ENCODE measurements at regions not wholly inside any gene's neighbourhood (a gene's known extent, or its start where the extent isn't known, plus 50 kb on each side); places are given as distances from the start of the nearest gene placed in this dataset.

DNA sequence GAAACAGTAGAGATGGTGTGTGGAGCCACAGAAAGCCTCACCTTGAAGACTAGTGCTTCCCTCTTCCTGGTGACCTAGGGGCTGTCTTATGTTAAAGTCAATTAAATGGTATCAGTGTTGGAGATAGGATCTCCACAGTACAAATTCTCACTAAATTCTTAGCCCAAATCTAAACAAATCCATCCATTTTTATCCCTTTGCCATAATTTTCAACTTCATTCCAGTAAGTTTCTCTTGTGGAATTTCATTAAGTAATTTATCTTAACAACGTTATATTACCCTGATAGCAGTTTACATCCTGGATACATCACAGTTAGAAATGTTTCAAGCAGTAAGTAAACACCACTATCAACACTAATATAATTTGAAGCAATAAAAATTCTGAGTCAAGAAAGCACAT lies 989.4 kb upstream of the NXPH2 start:
- WGBS, 2 donors, result 16 to 21% methylated on average over 1 of the region's 1 CpG
- H3K36me3 ChIP-seq, result no peaks in the 10 kb centered on the region
- no peaks in the 10 kb centered on the region for H3K27me3 ChIP-seq
- H3K4me1 ChIP-seq, result no peaks in the 10 kb centered on the region
- DNase-seq (no peak), FAIRE-seq (no peak), ATAC-seq (no peak)
- intact Hi-C loops (cut with DNase I), result no loop called here
- no peak for TF ChIP-seq CTCF (IDR thresholded peaks at IDR 0.05)
- no peaks in the 10 kb centered on the region for H3K9me3 ChIP-seq
- no peak overlapping the region for H3K27ac ChIP-seq
- H3K4me3 ChIP-seq, result no peak overlapping the region

GRCh38 chr2:139763705-139764104 lies 983.5 kb upstream of the NXPH2 start:
- DNase-seq (no peak), ATAC-seq (no peak), FAIRE-seq (no peak)
- H3K4me1 ChIP-seq, result no peaks in the 10 kb centered on the region
- H3K36me3 ChIP-seq, result no peaks in the 10 kb centered on the region
- no peak overlapping the region for H3K4me3 ChIP-seq
- TF ChIP-seq CTCF (IDR thresholded peaks at IDR 0.05), result no peak
- intact Hi-C loops (cut with DNase I), result no loop called here
- no peaks in the 10 kb centered on the region for H3K9me3 ChIP-seq
- no peaks in the 10 kb centered on the region for H3K27me3 ChIP-seq
- no peak overlapping the region for H3K27ac ChIP-seq

- 71 to 82% methylated on average over 3 of the region's 3 CpGs for WGBS, 2 donors
- no peak for TF ChIP-seq CTCF (IDR thresholded peaks at IDR 0.05)
- ATAC-seq (no peak), FAIRE-seq (no peak), DNase-seq (no peak)
- intact Hi-C loops (cut with DNase I), result no loop called here
- Histone ChIP-seq H3K27me3 (no peaks in the 10 kb centered on the region), H3K36me3 (no peaks in the 10 kb centered on the region), H3K4me3 (no peak overlapping the region), H3K4me1 (no peaks in the 10 kb centered on the region), H3K27ac (no peak overlapping the region), H3K9me3 (no peaks in the 10 kb centered on the region)
These were observed 978.9 kb upstream of the NXPH2 start for GRCh38 chr2:139759000-139759505.

GRCh38 chr2:139746901-139747300 lies 966.7 kb upstream of the NXPH2 start:
- Histone ChIP-seq H3K4me1 (no peaks in the 10 kb centered on the region), H3K9me3 (no peaks in the 10 kb centered on the region), H3K36me3 (no peaks in the 10 kb centered on the region), H3K27ac (no peak overlapping the region), H3K27me3 (no peaks in the 10 kb centered on the region), H3K4me3 (no peak overlapping the region)
- TF ChIP-seq CTCF (IDR thresholded peaks at IDR 0.05), result no peak
- ATAC-seq (no peak), DNase-seq (no peak), FAIRE-seq (no peak)
- intact Hi-C loops (cut with DNase I), result no loop called here
- WGBS, 2 donors, result 73 to 78% methylated on average over 11 of the region's 11 CpGs

- Histone ChIP-seq H3K27me3 (no peaks in the 10 kb centered on the region), H3K4me1 (no peaks in the 10 kb centered on the region), H3K9me3 (no peaks in the 10 kb centered on the region), H3K27ac (no peak overlapping the region), H3K36me3 (no peaks in the 10 kb centered on the region), H3K4me3 (no peak overlapping the region)
- DNase-seq (no peak), FAIRE-seq (no peak), ATAC-seq (no peak)
- TF ChIP-seq CTCF (IDR thresholded peaks at IDR 0.05), result no peak
- WGBS, 2 donors, result 43 to 66% methylated on average over 4 of the region's 4 CpGs
- intact Hi-C loops (cut with DNase I), result no loop called here
These were observed 964.1 kb upstream of the NXPH2 start for GRCh38 chr2:139744273-139744672.

All from pancreas (tissue), 10 donors.